Upper lobe of right lung (tissue), 1 donor: ENCODE measurements at regions not wholly inside any gene's neighbourhood (a gene's known extent, or its start where the extent isn't known, plus 50 kb on each side); places are given as distances from the start of the nearest gene placed in this dataset.

Source experiments
- ATAC-seq: fragments of 200-7000 bp; cut with Tn5 transposase; one replicate; pipeline ENCODE4 v1.9.1; 2020; ENCODE audit warnings: mild to moderate bottlenecking, moderate library complexity
- DNase-seq: peaks from one replicate; pipeline ENCODE4 v3.0.0-alpha.2; 2020
- H3K27ac ChIP-seq: fragments of 200-600 bp; one replicate; pipeline ENCODE4 v1.8.0; 2022
- H3K27me3 ChIP-seq: fragments of 200-600 bp; one replicate; pipeline ENCODE4 v1.8.0; 2022; ENCODE audit warnings: mild to moderate bottlenecking
- H3K36me3 ChIP-seq: fragments of 200-600 bp; one replicate; pipeline ENCODE4 v1.8.0; 2022
- H3K4me1 ChIP-seq: fragments of 200-600 bp; one replicate; pipeline ENCODE4 v1.8.0; 2022
- H3K4me3 ChIP-seq: fragments of 200-600 bp; one replicate; pipeline ENCODE4 v1.8.0; 2022; ENCODE audit warnings: mild to moderate bottlenecking
- H3K9me3 ChIP-seq: fragments of 200-600 bp; one replicate; pipeline ENCODE4 v1.8.0; 2022
- CTCF ChIP-seq: fragments of 200-600 bp; IDR thresholded peaks from one replicate; pipeline ENCODE4 v1.8.0; 2022; ENCODE audit warnings: antibody characterized with exemption
- intact Hi-C: fragments of 100-400 bp; cut with DNase I; formaldehyde crosslinking; loops from one replicate; pipeline ENCODE4 v1.11.0; 2022
- donor health status: DM: no; HTN: yes; CAD: no; lungs with severe emphysema.

GRCh38 chr18:41416044-41416443 lies 539.0 kb upstream of the PIK3C3 start:
- Histone ChIP-seq H3K4me1 (no peaks in the 10 kb centered on the region), H3K27ac (no peak overlapping the region), H3K36me3 (no peaks in the 10 kb centered on the region), H3K9me3 (no peaks in the 10 kb centered on the region), H3K27me3 (no peaks in the 10 kb centered on the region), H3K4me3 (no peak overlapping the region)
- TF ChIP-seq CTCF = no peak
- intact Hi-C loops = no loop called here
- no peak for DNase-seq
- ATAC-seq = no peak

GRCh38 chr18:41410006-41410405 lies 545.0 kb upstream of the PIK3C3 start:
- intact Hi-C loops = no loop called here
- Histone ChIP-seq H3K4me3 (no peak overlapping the region), H3K4me1 (no peaks in the 10 kb centered on the region), H3K9me3 (no peaks in the 10 kb centered on the region), H3K27me3 (no peaks in the 10 kb centered on the region), H3K36me3 (no peaks in the 10 kb centered on the region), H3K27ac (no peak overlapping the region)
- no peak for DNase-seq
- TF ChIP-seq CTCF = no peak
- ATAC-seq = no peak

- no peak for TF ChIP-seq CTCF
- intact Hi-C loops = no loop called here
- ATAC-seq (no peak), DNase-seq (no peak)
- Histone ChIP-seq H3K27me3 (no peaks in the 10 kb centered on the region), H3K4me3 (no peak overlapping the region), H3K9me3 (no peaks in the 10 kb centered on the region), H3K27ac (no peak overlapping the region), H3K4me1 (no peaks in the 10 kb centered on the region), H3K36me3 (no peaks in the 10 kb centered on the region)
Observed at GRCh38 chr18:41406834-41407233, 548.2 kb upstream of the PIK3C3 start.

GRCh38 chr18:41396861-41397260 lies 558.2 kb upstream of the PIK3C3 start:
- H3K4me3 ChIP-seq = no peak overlapping the region
- no peaks in the 10 kb centered on the region for H3K27me3 ChIP-seq
- H3K36me3 ChIP-seq = no peaks in the 10 kb centered on the region
- DNase-seq = no peak
- TF ChIP-seq CTCF = no peak
- ATAC-seq = no peak
- H3K4me1 ChIP-seq = no peaks in the 10 kb centered on the region
- no peak overlapping the region for H3K27ac ChIP-seq
- intact Hi-C loops = no loop called here
- H3K9me3 ChIP-seq = no peaks in the 10 kb centered on the region

GRCh38 chr18:41396211-41396610 lies 558.8 kb upstream of the PIK3C3 start:
- Histone ChIP-seq H3K4me3 (no peak overlapping the region), H3K36me3 (no peaks in the 10 kb centered on the region), H3K4me1 (no peaks in the 10 kb centered on the region), H3K27me3 (no peaks in the 10 kb centered on the region), H3K9me3 (no peaks in the 10 kb centered on the region), H3K27ac (no peak overlapping the region)
- no peak for TF ChIP-seq CTCF
- no peak for ATAC-seq
- DNase-seq = no peak
- intact Hi-C loops = no loop called here

GRCh38 chr18:41395695-41396094 lies 559.3 kb upstream of the PIK3C3 start:
- ATAC-seq = no peak
- no peak overlapping the region for H3K27ac ChIP-seq
- intact Hi-C loops = no loop called here
- no peaks in the 10 kb centered on the region for H3K4me1 ChIP-seq
- DNase-seq = no peak
- H3K36me3 ChIP-seq = no peaks in the 10 kb centered on the region
- no peaks in the 10 kb centered on the region for H3K27me3 ChIP-seq
- no peaks in the 10 kb centered on the region for H3K9me3 ChIP-seq
- TF ChIP-seq CTCF = no peak
- no peak overlapping the region for H3K4me3 ChIP-seq
